Esophagus muscularis mucosa (tissue), 4 donors: ENCODE measurements at regions not wholly inside any gene's neighbourhood (a gene's known extent, or its start where the extent isn't known, plus 50 kb on each side); places are given as distances from the start of the nearest gene placed in this dataset.

Experiments
- CTCF ChIP-seq, 3 experiments: fragments of 200-600 bp in 2 of 3; fragments of 450-650 bp in 1 of 3; sonication (generic) in 2 of 3; IDR thresholded peaks; one replicate each; pipeline ENCODE4 v1.5.1; 2017 to 2019; ENCODE audit warnings: antibody characterized with exemption in 3 of 3, mild to moderate bottlenecking in 2 of 3, moderate library complexity in 1 of 3
- EP300 ChIP-seq: sonication (generic); formaldehyde crosslinking; IDR thresholded peaks from one replicate; pipeline ENCODE4 v1.6.1; 2017; ENCODE audit warnings: antibody characterized with exemption
- POLR2A ChIP-seq: fragments of 450-650 bp; IDR thresholded peaks from one replicate; pipeline ENCODE4 v1.6.1; 2017; ENCODE audit warnings: antibody characterized with exemption, moderate library complexity, mild to moderate bottlenecking, low read depth
- POLR2AphosphoS5 ChIP-seq, 2 donors: sonication (generic); formaldehyde crosslinking; IDR thresholded peaks; one replicate each; pipeline ENCODE4 v1.6.1; 2017; ENCODE audit warnings: antibody characterized with exemption in 2 of 2

GRCh38 chr20:41696428-41696827 is 78.3 kb upstream of the CHD6 start:
- no peak for TF ChIP-seq CTCF (IDR thresholded peaks at IDR 0.05)
- TF ChIP-seq POLR2A, result no peak
- no peak for TF ChIP-seq EP300
- no peak for TF ChIP-seq POLR2AphosphoS5 (IDR thresholded peaks at IDR 0.05)
